HEK293T (cell line): ENCODE measurements at regions not wholly inside any gene's neighbourhood (a gene's known extent, or its start where the extent isn't known, plus 50 kb on each side); places are given as distances from the start of the nearest gene placed in this dataset.

Source experiments
- CTCF ChIA-PET: fragments of 350-600 bp; formaldehyde crosslinking; extraction: SDS; loops from one replicate; lab custom pipeline; 2021; ENCODE audit warnings: antibody characterized with exemption, inconsistent platforms; lab: Yijun Ruan, JAX
- POLR2A ChIA-PET: fragments of 350-600 bp; formaldehyde crosslinking; extraction: SDS; loops from one replicate; lab custom pipeline; 2020; ENCODE audit warnings: antibody characterized with exemption, inconsistent platforms; lab: Yijun Ruan, JAX
- DNase-seq: peaks from one replicate; pipeline ENCODE4 v3.0.0; 2012; ENCODE audit warnings: mixed read lengths; ENCODE audit errors: extremely low spot score
- ARNT ChIP-seq: fragments of 450-650 bp; IDR thresholded peaks from 2 replicates; pipeline ENCODE4 v1.6.1; 2017; ENCODE audit warnings: mild to moderate bottlenecking
- BHLHE40 ChIP-seq: fragments of 450-650 bp; IDR thresholded peaks from 2 replicates; pipeline ENCODE4 v1.6.1; 2016; ENCODE audit warnings: mild to moderate bottlenecking, moderate library complexity, borderline replicate concordance
- CTBP1 ChIP-seq: fragments of 450-650 bp; IDR thresholded peaks from 2 replicates; pipeline ENCODE4 v1.6.1; 2016; ENCODE audit warnings: borderline replicate concordance
- ELF4 ChIP-seq: fragments of 450-650 bp; IDR thresholded peaks from 2 replicates; pipeline ENCODE4 v1.6.1; 2017; ENCODE audit warnings: antibody characterized with exemption
- FOXA1 ChIP-seq: fragments of 450-650 bp; IDR thresholded peaks from 2 replicates; pipeline ENCODE4 v1.6.1; 2016; ENCODE audit warnings: mild to moderate bottlenecking
- FOXK2 ChIP-seq: fragments of 450-650 bp; IDR thresholded peaks from 2 replicates; pipeline ENCODE4 v1.6.1; 2016; ENCODE audit warnings: mild to moderate bottlenecking
- FOXM1 ChIP-seq: fragments of 450-650 bp; IDR thresholded peaks from 2 replicates; pipeline ENCODE4 v1.6.1; 2017; ENCODE audit warnings: mild to moderate bottlenecking, borderline replicate concordance
- HDGF ChIP-seq: fragments of 450-650 bp; IDR thresholded peaks from 2 replicates; pipeline ENCODE4 v1.6.1; 2017; ENCODE audit warnings: antibody characterized with exemption, borderline replicate concordance
- L3MBTL2 ChIP-seq: fragments of 450-650 bp; conservative IDR thresholded peaks from 2 replicates; pipeline ENCODE4 v1.6.1; 2016; ENCODE audit warnings: mild to moderate bottlenecking
- LEF1 ChIP-seq: fragments of 450-650 bp; IDR thresholded peaks from 2 replicates; pipeline ENCODE4 v1.6.1; 2017; ENCODE audit warnings: mild to moderate bottlenecking, borderline replicate concordance
- NFRKB ChIP-seq: fragments of 450-650 bp; IDR thresholded peaks from 2 replicates; pipeline ENCODE4 v1.6.1; 2016; ENCODE audit warnings: mild to moderate bottlenecking, moderate library complexity
- SP1 ChIP-seq: fragments of 450-650 bp; IDR thresholded peaks from 2 replicates; pipeline ENCODE4 v1.6.1; 2017
- SUZ12 ChIP-seq: fragments of 450-650 bp; IDR thresholded peaks from 2 replicates; pipeline ENCODE4 v1.6.1; 2016; ENCODE audit warnings: mild to moderate bottlenecking
- TARDBP ChIP-seq: fragments of 450-650 bp; IDR thresholded peaks from 2 replicates; pipeline ENCODE4 v1.6.1; 2016
- ZNF384 ChIP-seq: fragments of 450-650 bp; IDR thresholded peaks from 2 replicates; pipeline ENCODE4 v1.6.1; 2016
- TF ChIP-seq, protein P1 (sequence below): fragments of 450-650 bp; IDR thresholded peaks from 2 replicates; pipeline ENCODE4 v1.6.1; 2016

DNA sequence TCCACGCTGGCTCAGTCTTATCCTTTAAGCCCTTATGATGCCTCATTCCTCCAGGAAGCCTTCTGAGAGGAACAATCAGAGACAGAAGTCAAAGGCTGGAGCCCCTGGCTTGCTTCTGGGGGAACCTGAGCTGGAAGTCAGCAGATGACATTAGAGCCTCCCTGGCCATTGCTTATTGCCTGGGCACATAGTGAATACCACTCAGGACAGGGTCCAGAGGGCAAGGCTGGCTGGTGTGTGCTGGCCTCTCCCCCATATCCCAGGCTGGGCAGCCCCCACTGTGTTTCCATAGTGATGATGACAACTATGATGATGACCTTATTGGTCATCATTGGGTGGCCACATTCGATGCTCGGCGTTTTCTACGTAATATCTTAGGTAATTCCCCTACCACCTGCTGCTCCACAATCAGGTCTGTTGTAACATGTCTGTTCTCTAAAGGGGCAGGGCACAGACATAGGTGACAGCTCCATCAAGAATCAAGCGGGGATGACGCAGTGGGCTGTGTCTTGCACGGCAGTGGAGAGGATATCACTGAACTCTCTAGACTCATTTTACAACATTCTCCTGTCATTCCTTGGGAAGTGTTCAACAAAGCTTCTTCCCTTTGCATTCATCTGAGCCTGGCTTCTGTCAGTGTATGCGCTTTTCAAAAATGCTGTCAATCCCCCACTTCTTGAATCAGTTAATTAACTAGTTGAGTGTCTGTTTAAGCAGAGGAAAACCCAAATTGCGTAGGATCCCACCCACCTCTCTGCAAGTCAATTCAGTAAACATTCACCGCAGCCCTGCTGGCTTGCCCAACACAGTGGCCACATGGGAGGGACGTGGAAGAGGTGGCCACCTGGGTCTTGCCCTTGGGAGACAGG lies 89.4 kb upstream of the TSHZ3 start:
- no peak for TF ChIP-seq SP1
- TF ChIP-seq BHLHE40 = no peak
- no peak for TF ChIP-seq HDGF
- TF ChIP-seq ARNT = no peak
- TF ChIP-seq SUZ12 = no peak
- no peak for TF ChIP-seq ZNF384
- no peak for TF ChIP-seq FOXM1
- TF ChIP-seq FOXK2 = no peak
- TF ChIP-seq L3MBTL2 = no peak
- no peak for TF ChIP-seq TARDBP
- TF ChIP-seq LEF1 = no peak
- ChIA-PET POLR2A (no interaction called here), CTCF (no interaction called here)
- no peak for DNase-seq

GRCh38 chr19:31439270-31439573 lies 90.0 kb upstream of the TSHZ3 start:
- DNase-seq = no peak
- POLR2A ChIA-PET = no interaction called here
- no peak for TF ChIP-seq CTBP1
- TF ChIP-seq SUZ12 = no peak
- TF ChIP-seq BHLHE40 = no peak
- TF ChIP-seq TARDBP = no peak
- no peak for TF ChIP-seq ARNT
- TF ChIP-seq HDGF = no peak
- TF ChIP-seq LEF1 = no peak
- no peak for TF ChIP-seq ZNF384
- TF ChIP-seq NFRKB = no peak
- TF ChIP-seq FOXK2 = no peak
- no peak for TF ChIP-seq L3MBTL2
- no peak for TF ChIP-seq FOXA1
- no peak for TF ChIP-seq ELF4
- CTCF ChIA-PET = no interaction called here

DNA sequence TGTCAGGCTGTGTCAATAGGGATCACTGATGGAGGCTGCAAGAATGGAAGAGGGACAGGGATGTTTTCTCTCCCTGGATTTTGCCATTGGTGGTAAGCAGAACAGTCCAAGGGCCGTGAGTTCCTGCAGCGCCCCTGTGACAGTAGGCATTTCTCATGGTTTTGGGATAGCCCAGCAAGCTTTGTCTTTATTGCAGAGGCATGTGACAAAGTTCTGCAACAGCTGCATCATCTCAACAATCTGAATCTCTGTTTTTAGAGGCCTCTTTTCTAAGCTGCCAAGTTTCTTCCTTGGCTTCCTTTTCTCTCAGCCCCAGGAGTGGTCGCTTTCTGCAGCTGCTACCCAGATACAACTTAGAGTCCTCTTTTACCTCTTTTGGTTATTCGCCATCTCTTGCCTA lies 95.7 kb upstream of the TSHZ3 start:
- no peak for DNase-seq
- TF ChIP-seq FOXK2 (no peak), FOXA1 (no peak), ARNT (no peak), FOXM1 (no peak), SP1 (no peak), TARDBP (no peak)
- CTCF ChIA-PET = no interaction called here
- POLR2A ChIA-PET = no interaction called here

DNA sequence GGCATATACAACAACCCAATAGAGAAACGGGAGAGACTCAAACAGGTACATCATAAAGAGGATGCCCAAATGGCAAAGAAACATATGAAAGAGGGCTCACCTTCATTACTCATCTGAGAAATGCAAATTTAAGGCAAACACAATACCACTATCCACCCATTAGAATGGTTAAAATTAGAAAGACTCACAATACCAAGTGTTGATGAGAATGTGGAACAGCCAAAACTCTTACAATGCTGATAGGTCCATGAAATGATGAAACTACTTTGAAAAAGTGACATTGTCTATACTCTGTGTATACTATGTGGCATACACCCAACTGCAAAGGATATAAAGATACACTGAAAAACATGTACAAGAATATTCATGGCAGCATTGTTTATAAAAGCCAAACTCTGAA lies 96.2 kb upstream of the TSHZ3 start:
- DNase-seq = no peak
- ChIA-PET CTCF (no interaction called here), POLR2A (no interaction called here)
- TF ChIP-seq ARNT (no peak), SP1 (no peak), LEF1 (no peak), NFRKB (no peak), TARDBP (no peak), SUZ12 (no peak), ZNF384 (no peak), L3MBTL2 (no peak)
- TF ChIP-seq, protein P1, sequence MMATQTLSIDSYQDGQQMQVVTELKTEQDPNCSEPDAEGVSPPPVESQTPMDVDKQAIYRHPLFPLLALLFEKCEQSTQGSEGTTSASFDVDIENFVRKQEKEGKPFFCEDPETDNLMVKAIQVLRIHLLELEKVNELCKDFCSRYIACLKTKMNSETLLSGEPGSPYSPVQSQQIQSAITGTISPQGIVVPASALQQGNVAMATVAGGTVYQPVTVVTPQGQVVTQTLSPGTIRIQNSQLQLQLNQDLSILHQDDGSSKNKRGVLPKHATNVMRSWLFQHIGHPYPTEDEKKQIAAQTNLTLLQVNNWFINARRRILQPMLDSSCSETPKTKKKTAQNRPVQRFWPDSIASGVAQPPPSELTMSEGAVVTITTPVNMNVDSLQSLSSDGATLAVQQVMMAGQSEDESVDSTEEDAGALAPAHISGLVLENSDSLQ = no peak

DNA sequence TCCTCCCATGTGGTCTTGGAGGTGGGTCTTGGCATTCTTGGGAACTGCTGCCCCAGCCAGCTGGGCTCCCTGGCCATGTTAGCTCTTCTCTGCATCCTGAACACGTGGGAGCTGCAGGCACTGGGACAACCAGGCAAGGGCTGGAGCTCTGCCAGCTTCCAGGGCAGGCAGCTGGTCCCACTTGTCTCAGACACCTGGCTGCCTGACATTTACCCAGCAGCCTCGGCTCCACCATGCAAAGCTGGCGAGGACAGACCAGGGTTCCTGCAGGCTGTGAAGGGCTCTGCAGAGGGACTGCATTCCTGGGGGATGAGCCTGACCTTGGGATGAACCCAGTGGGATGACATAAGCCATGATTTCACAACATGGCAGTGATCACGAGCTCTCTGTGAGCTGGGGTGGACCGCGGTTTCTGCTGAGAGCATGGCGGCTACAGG lies 99.0 kb upstream of the TSHZ3 start:
- DNase-seq = no peak
- POLR2A ChIA-PET = no interaction called here
- CTCF ChIA-PET = no interaction called here
- TF ChIP-seq CTBP1 = no peak
- TF ChIP-seq NFRKB = no peak
- TF ChIP-seq LEF1 = no peak
- no peak for TF ChIP-seq FOXM1
- no peak for TF ChIP-seq ELF4
- no peak for TF ChIP-seq FOXK2
- no peak for TF ChIP-seq SP1

- no peak for TF ChIP-seq FOXM1
- TF ChIP-seq HDGF = no peak
- TF ChIP-seq L3MBTL2 = no peak
- no peak for TF ChIP-seq LEF1
- TF ChIP-seq ARNT = no peak
- CTCF ChIA-PET = interaction anchor here (0.6 kb wide), 1 partner anchor 112 kb away, joined by 8 read pairs; no protein-coding TSS in a partner anchor
- POLR2A ChIA-PET = no interaction called here
- no peak for DNase-seq
These were observed 100.1 kb upstream of the TSHZ3 start for GRCh38 chr19:31449379-31449778.

DNA sequence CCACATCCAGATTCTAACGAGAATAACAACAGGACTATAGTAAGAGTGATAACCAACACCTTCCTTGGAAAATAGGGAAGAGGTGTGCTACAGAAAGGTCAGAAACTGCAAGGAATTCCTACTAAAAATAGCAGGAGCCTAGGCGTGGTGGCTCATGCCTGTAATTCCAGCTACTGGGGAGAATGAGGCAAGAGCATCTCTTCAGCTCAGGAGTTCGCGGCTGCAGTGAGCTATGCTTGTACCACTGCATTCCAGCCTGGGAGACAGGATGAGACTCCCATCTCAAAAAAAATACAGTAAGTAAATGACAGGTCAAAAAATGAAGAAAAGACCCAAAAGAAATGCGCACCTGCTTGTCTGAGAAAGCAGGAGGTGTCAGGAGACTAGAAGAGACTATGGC lies 101.5 kb upstream of the TSHZ3 start:
- no peak for DNase-seq
- ChIA-PET POLR2A (no interaction called here), CTCF (no interaction called here)
- TF ChIP-seq FOXK2 = no peak
- TF ChIP-seq FOXM1 = no peak
- TF ChIP-seq L3MBTL2 = no peak
- no peak for TF ChIP-seq CTBP1
- TF ChIP-seq ARNT = no peak
- no peak for TF ChIP-seq BHLHE40
- no peak for TF ChIP-seq HDGF
- no peak for TF ChIP-seq TARDBP
- TF ChIP-seq ELF4 = no peak
- no peak for TF ChIP-seq ZNF384
- no peak for TF ChIP-seq LEF1
- TF ChIP-seq SP1 = no peak
- no peak for TF ChIP-seq NFRKB
- no peak for TF ChIP-seq SUZ12
